HepG2 (cell line): ENCODE measurements at regions not wholly inside any gene's neighbourhood (a gene's known extent, or its start where the extent isn't known, plus 50 kb on each side); places are given as distances from the start of the nearest gene placed in this dataset.

Experiments
- ATAC-seq: fragments of 200-7000 bp; cut with Tn5 transposase; 3 replicates; pipeline ENCODE4 v1.9.1; 2020; ENCODE audit warnings: mild to moderate bottlenecking, moderate library complexity
- BruUV-seq: library from RNA; stranded (reverse); fragments of 400-500 nt; replicated peaks from 2 replicates; lab custom pipeline; 2021; lab: Mats Ljungman, UMichigan
- CTCF ChIA-PET: fragments of 300-600 bp; formaldehyde crosslinking; extraction: SDS; loops from one replicate; lab custom pipeline; 2021; ENCODE audit warnings: low total read pairs, inconsistent platforms, low intra/inter-chr PET ratio; lab: Yijun Ruan, JAX
- POLR2A ChIA-PET: fragments of 350-600 bp; sonication (Branson Sonifier 250); formaldehyde crosslinking; loops from one replicate; lab custom pipeline; 2020; ENCODE audit warnings: antibody characterized with exemption, inconsistent platforms; lab: Yijun Ruan, JAX
- DNase-seq: peaks from one replicate; pipeline ENCODE4 v3.0.0-alpha.2; 2015; ENCODE audit warnings: low spot score
- FAIRE-seq: peaks from 3 replicates; lab custom pipeline; 2011; peaks lifted over from hg19 to GRCh38; lab: Jason Lieb, UNC
- H2AFZ ChIP-seq: one replicate; pipeline ENCODE4 v1.6.1; 2011; ENCODE audit warnings: low read length, inconsistent platforms
- H3K27ac ChIP-seq: fragments of 300-600 bp; 3 replicates; pipeline ENCODE4 v1.8.0; 2011; ENCODE audit warnings: mixed run types, mild to moderate bottlenecking, mixed read lengths, low read length, inconsistent platforms; ENCODE audit not compliant: insufficient read depth; ENCODE audit errors: extremely low read length
- H3K27me3 ChIP-seq, 2 experiments: fragments of 200-600 bp in 1 of 2; 2 replicates in 1 of 2; 3 replicates in 1 of 2; pipeline versions ENCODE4 v1.6.0 to v1.8.0; 2011; ENCODE audit warnings: low read length in 2 of 2, mild to moderate bottlenecking in 2 of 2, moderate library complexity in 2 of 2, inconsistent platforms in 1 of 2; ENCODE audit not compliant: insufficient read depth in 2 of 2, control insufficient read depth in 1 of 2
- H3K36me3 ChIP-seq, 2 experiments: fragments of 200-600 bp in 1 of 2; replicated peaks in 1 of 2; 2 replicates in 1 of 2; 3 replicates in 1 of 2; pipeline versions ENCODE4 v1.5.1 to v1.8.0; 2011; ENCODE audit warnings: low read length in 2 of 2, inconsistent platforms in 1 of 2; ENCODE audit not compliant: insufficient read depth in 2 of 2, control insufficient read depth in 1 of 2
- H3K4me1 ChIP-seq: 2 replicates; pipeline ENCODE4 v1.5.1; 2012; ENCODE audit warnings: low read length, inconsistent platforms; ENCODE audit not compliant: insufficient read depth
- H3K4me2 ChIP-seq: 2 replicates; pipeline ENCODE4 v1.6.0; 2011; ENCODE audit warnings: low read depth, low read length, inconsistent platforms
- H3K4me3 ChIP-seq, 3 experiments: fragments of 200-600 bp in 1 of 3; sonication (generic), shearing (Covaris generic) in 1 of 3; replicated peaks in 1 of 3; 2 replicates each; pipeline ENCODE4 v1.5.1; 2011 to 2016; ENCODE audit warnings: low read length in 3 of 3, inconsistent platforms in 2 of 3, low read depth in 2 of 3, mild to moderate bottlenecking in 2 of 3, control low read depth in 1 of 3, mixed read lengths in 1 of 3; ENCODE audit not compliant: insufficient read depth in 1 of 3
- H3K79me2 ChIP-seq: one replicate; pipeline ENCODE4 v1.6.1; 2011; ENCODE audit warnings: low read length, inconsistent platforms; ENCODE audit not compliant: insufficient read depth
- H3K9ac ChIP-seq: 2 replicates; pipeline ENCODE4 v1.6.0; 2011; ENCODE audit warnings: mild to moderate bottlenecking, low read depth, low read length, inconsistent platforms; ENCODE audit not compliant: insufficient read depth
- H3K9me3 ChIP-seq: 2 replicates; pipeline ENCODE4 v1.5.1; 2012; ENCODE audit warnings: mild to moderate bottlenecking, low read length
- H4K20me1 ChIP-seq: 2 replicates; pipeline ENCODE4 v1.6.0; 2011; ENCODE audit warnings: inconsistent platforms, mild to moderate bottlenecking, low read length, moderate library complexity; ENCODE audit not compliant: insufficient read depth
- BATF2 ChIP-seq: sonication (generic); formaldehyde crosslinking; IDR thresholded peaks from 2 replicates; pipeline ENCODE4 v1.8.0; 2022; ENCODE audit warnings: mild to moderate bottlenecking, missing genetic modification reagents, moderate library complexity
- FOSL1 ChIP-seq: sonication (generic); formaldehyde crosslinking; IDR thresholded peaks from 2 replicates; pipeline ENCODE4 v1.9.0; 2021; ENCODE audit warnings: missing genetic modification reagents, borderline replicate concordance
- GPBP1L1 ChIP-seq: sonication (generic); formaldehyde crosslinking; IDR thresholded peaks from 2 replicates; pipeline ENCODE4 v1.5.0; 2020; ENCODE audit warnings: mild to moderate bottlenecking, missing genetic modification reagents
- SMAD1 ChIP-seq: sonication (generic); formaldehyde crosslinking; IDR thresholded peaks from 2 replicates; pipeline ENCODE4 v1.4.0; 2020; ENCODE audit warnings: missing genetic modification reagents, low read depth, mild to moderate bottlenecking, borderline replicate concordance
- TAF15 ChIP-seq: fragments of 200-400 bp; formaldehyde crosslinking; IDR thresholded peaks from one replicate; pipeline ENCODE4 v1.6.1; 2018; ENCODE audit warnings: mild to moderate bottlenecking, low read depth, low read length; ENCODE audit not compliant: poor library complexity, severe bottlenecking
- TBL1XR1 ChIP-seq: fragments of 150-350 bp; IDR thresholded peaks from 2 replicates; pipeline ENCODE4 v1.6.1; 2014; ENCODE audit warnings: borderline replicate concordance, low read length; ENCODE audit not compliant: partially characterized antibody
- ZBTB2 ChIP-seq: sonication (generic); formaldehyde crosslinking; IDR thresholded peaks from 2 replicates; pipeline ENCODE4 v1.8.0; 2022; ENCODE audit warnings: low read depth, missing genetic modification reagents
- ZBTB39 ChIP-seq: sonication (generic); formaldehyde crosslinking; IDR thresholded peaks from 2 replicates; pipeline ENCODE4 v1.5.0; 2020; ENCODE audit warnings: missing genetic modification reagents
- ZNF17 ChIP-seq: sonication (generic); formaldehyde crosslinking; IDR thresholded peaks from 2 replicates; pipeline ENCODE4 v1.5.0; 2020; ENCODE audit warnings: mild to moderate bottlenecking, missing genetic modification reagents
- ZNF205 ChIP-seq: IDR thresholded peaks from 2 replicates; pipeline ENCODE4 v1.6.1; 2018; ENCODE audit warnings: missing biosample characterization, missing genetic modification reagents
- ZNF354B ChIP-seq: sonication (generic); formaldehyde crosslinking; IDR thresholded peaks from 2 replicates; pipeline ENCODE4 v1.8.0; 2022; ENCODE audit warnings: mild to moderate bottlenecking, missing genetic modification reagents
- ZNF451 ChIP-seq: sonication (generic); formaldehyde crosslinking; IDR thresholded peaks from 2 replicates; pipeline ENCODE4 v1.5.0; 2020; ENCODE audit warnings: mild to moderate bottlenecking, missing genetic modification reagents
- WGBS: methylation state at CpG from one replicate; pipeline ENCODE4 v1.1.6; 2017; ENCODE audit warnings: low lambda C conversion rate; 5-methylcytosine and 5-hydroxymethylcytosine counted together
- in situ Hi-C: cut with HindIII; loops from 2 replicates; pipeline ENCODE4 v1.10.0; 2017; ENCODE audit warnings: low pct_unique_long_range_greater_than_20kb; ENCODE audit not compliant: extremely low pct_ligation_motif_present
- intact Hi-C: fragments of 100-400 bp; cut with micrococcal nuclease; formaldehyde crosslinking; loops from one replicate; pipeline ENCODE4 v1.10.0; 2022; ENCODE audit not compliant: unreplicated experiment

GRCh38 chr10:78568620-78569019 lies 500.1 kb upstream of the ZMIZ1 start:
- intact Hi-C loops = no loop called here
- CTCF ChIA-PET = no interaction called here
- no peak for TF ChIP-seq TBL1XR1
- no peak for TF ChIP-seq ZBTB39 (CRISPR knock-in tag)
- in situ Hi-C loops = no loop called here
- peaks cover 4 to 42% of the 10 kb centered on the region in 2 experiments; a peak in 4 of 5 replicates for H3K27me3 ChIP-seq
- peaks cover 32% of the 10 kb centered on the region for H3K4me1 ChIP-seq
- H3K79me2 ChIP-seq = no peaks in the 10 kb centered on the region
- H3K36me3 ChIP-seq = no peaks in the 10 kb centered on the region
- H3K4me2 ChIP-seq = peak overlapping the region; percentile 53; the same call in 1 of the 2 replicates
- ATAC-seq = no peak
- no peak for FAIRE-seq
- H3K9ac ChIP-seq = no peak overlapping the region
- DNase-seq = no peak
- H4K20me1 ChIP-seq = no peaks in the 10 kb centered on the region
- POLR2A ChIA-PET = interaction anchor here (1.2 kb wide), 1 partner anchor 110 kb away, joined by 3 read pairs; no protein-coding TSS in a partner anchor
- BruUV-seq = no TSS peak
- H2AFZ ChIP-seq = peak overlapping the region; percentile 38
- no peak overlapping the region for H3K27ac ChIP-seq
- no peaks in the 10 kb centered on the region for H3K9me3 ChIP-seq
- 45% methylated on average over 2 of the region's 2 CpGs for WGBS
- H3K4me3 ChIP-seq = no peak overlapping the region

GRCh38 chr10:78570633-78571235 lies 498.0 kb upstream of the ZMIZ1 start:
- Histone ChIP-seq H3K27ac (no peak overlapping the region), H3K36me3 (no peaks in the 10 kb centered on the region), H3K9me3 (no peaks in the 10 kb centered on the region), H3K4me1 (peaks cover 39% of the 10 kb centered on the region), H4K20me1 (no peaks in the 10 kb centered on the region), H3K4me2 (peak overlapping the region; percentile 2; the same call in 1 of the 2 replicates), H3K4me3 (no peak overlapping the region), H3K79me2 (no peaks in the 10 kb centered on the region), H2AFZ (no peak overlapping the region), H3K9ac (no peak overlapping the region), H3K27me3 (peaks cover 2 to 46% of the 10 kb centered on the region in 2 experiments; a peak in 4 of 5 replicates)
- CTCF ChIA-PET = no interaction called here
- BruUV-seq = no TSS peak
- 21% methylated on average over 7 of the region's 7 CpGs for WGBS
- FAIRE-seq = no peak
- peak; percentile 46 for ATAC-seq
- DNase-seq = no peak
- in situ Hi-C loops (no loop called here), intact Hi-C loops (no loop called here)
- POLR2A ChIA-PET = no interaction called here
- no peak for TF ChIP-seq ZNF451
- no peak for TF ChIP-seq FOSL1 (CRISPR knock-in tag)
- no peak for TF ChIP-seq TAF15
- TF ChIP-seq GPBP1L1 (CRISPR knock-in tag) = no peak
- no peak for TF ChIP-seq ZNF17 (CRISPR knock-in tag)
- TF ChIP-seq ZNF205 (CRISPR knock-in tag) = no peak
- TF ChIP-seq ZBTB2 (CRISPR knock-in tag) = no peak
- no peak for TF ChIP-seq ZNF354B
- no peak for TF ChIP-seq SMAD1 (CRISPR knock-in tag)
- TF ChIP-seq BATF2 (CRISPR knock-in tag) = no peak
